IMR-90 (cell line): ENCODE measurements at regions not wholly inside any gene's neighbourhood (a gene's known extent, or its start where the extent isn't known, plus 50 kb on each side); places are given as distances from the start of the nearest gene placed in this dataset.

Experiments used
- ATAC-seq: fragments of 200-7000 bp; cut with Tn5 transposase; 2 replicates; pipeline ENCODE4 v1.9.1; 2020; ENCODE audit warnings: low read depth, mild to moderate bottlenecking, moderate library complexity
- BruUV-seq: library from RNA; stranded (reverse); fragments of 400-500 nt; replicated peaks from 2 replicates; lab custom pipeline; 2021; lab: Mats Ljungman, UMichigan
- CTCF ChIA-PET: fragments of 300-600 bp; formaldehyde crosslinking; extraction: SDS; loops from one replicate; lab custom pipeline; 2021; ENCODE audit warnings: antibody characterized with exemption; lab: Yijun Ruan, JAX
- POLR2A ChIA-PET: fragments of 300-600 bp; sonication (Branson Sonifier 250); formaldehyde crosslinking; loops from one replicate; lab custom pipeline; 2022; ENCODE audit warnings: antibody characterized with exemption; ENCODE audit not compliant: unreplicated experiment; lab: Charles Lee
- DNase-seq: peaks from one replicate; pipeline ENCODE4 v3.0.0; 2013
- H2AFZ ChIP-seq: replicated peaks from 2 replicates; pipeline ENCODE3; 2013; ENCODE audit warnings: low read length, mild to moderate bottlenecking; ENCODE audit not compliant: poor library complexity
- H2AK5ac ChIP-seq: 2 replicates; pipeline ENCODE4 v1.6.1; 2013; ENCODE audit warnings: low read depth, low read length, inconsistent platforms
- H2AK9ac ChIP-seq: replicated peaks from 2 replicates; pipeline ENCODE3; 2013; ENCODE audit warnings: mild to moderate bottlenecking, low read depth, low read length, moderate library complexity; ENCODE audit not compliant: poor library complexity
- H2BK120ac ChIP-seq: 2 replicates; pipeline ENCODE4 v1.6.1; 2013; ENCODE audit warnings: low read depth, low read length, inconsistent platforms
- H2BK15ac ChIP-seq: 3 replicates; pipeline ENCODE4 v1.6.1; 2013; ENCODE audit warnings: low read depth, low read length, inconsistent platforms
- H2BK20ac ChIP-seq: 2 replicates; pipeline ENCODE4 v1.6.1; 2013; ENCODE audit warnings: low read depth, mild to moderate bottlenecking, inconsistent platforms, low read length, moderate library complexity
- H2BK5ac ChIP-seq: 2 replicates; pipeline ENCODE4 v1.6.1; 2013; ENCODE audit warnings: mild to moderate bottlenecking, low read depth, low read length, inconsistent platforms; ENCODE audit not compliant: poor library complexity, severe bottlenecking
- H3K14ac ChIP-seq: replicated peaks from 2 replicates; pipeline ENCODE4 v1.6.1; 2013; ENCODE audit warnings: low read depth, low read length, inconsistent platforms
- H3K18ac ChIP-seq: 2 replicates; pipeline ENCODE4 v1.6.1; 2013; ENCODE audit warnings: low read depth, low read length, control low read depth
- H3K23ac ChIP-seq: 2 replicates; pipeline ENCODE4 v1.6.1; 2013; ENCODE audit warnings: low read depth, low read length, inconsistent platforms
- H3K27ac ChIP-seq: 2 replicates; pipeline ENCODE4 v1.5.1; 2013; ENCODE audit warnings: mild to moderate bottlenecking, control low read depth, low read length; ENCODE audit not compliant: insufficient read depth
- H3K27me3 ChIP-seq: 2 replicates; pipeline ENCODE4 v1.6.1; 2013; ENCODE audit warnings: low read length; ENCODE audit not compliant: control insufficient read depth, insufficient read depth
- H3K36me3 ChIP-seq: 2 replicates; pipeline ENCODE4 v1.6.1; 2013; ENCODE audit warnings: low read length, mixed read lengths; ENCODE audit not compliant: control insufficient read depth, insufficient read depth
- H3K4ac ChIP-seq: 2 replicates; pipeline ENCODE4 v1.6.1; 2013; ENCODE audit warnings: low read depth, low read length, inconsistent platforms
- H3K4me1 ChIP-seq: 2 replicates; pipeline ENCODE4 v1.6.1; 2013; ENCODE audit warnings: low read length, mixed read lengths; ENCODE audit not compliant: control insufficient read depth, insufficient read depth
- H3K4me2 ChIP-seq: 2 replicates; pipeline ENCODE4 v1.6.1; 2013; ENCODE audit warnings: low read depth, mild to moderate bottlenecking, control low read depth, low read length, moderate library complexity
- H3K4me3 ChIP-seq: 2 replicates; pipeline ENCODE4 v1.5.1; 2013; ENCODE audit warnings: low read depth, mild to moderate bottlenecking, control low read depth, low read length, moderate library complexity; ENCODE audit not compliant: insufficient read depth
- H3K56ac ChIP-seq: 2 replicates; pipeline ENCODE4 v1.6.1; 2013; ENCODE audit warnings: low read length, inconsistent platforms; ENCODE audit not compliant: insufficient read depth; ENCODE audit errors: extremely low read depth
- H3K79me1 ChIP-seq, 2 experiments: 2 replicates each; pipeline ENCODE4 v1.6.1; 2013; ENCODE audit warnings: low read length in 2 of 2, inconsistent platforms in 1 of 2, low read depth in 1 of 2
- H3K9ac ChIP-seq: 2 replicates; pipeline ENCODE4 v1.6.1; 2013; ENCODE audit warnings: low read depth, low read length, control low read depth
- H3K9me1 ChIP-seq: 2 replicates; pipeline ENCODE4 v1.6.1; 2013; ENCODE audit warnings: low read length, inconsistent platforms; ENCODE audit not compliant: insufficient read depth
- H3K9me3 ChIP-seq: 2 replicates; pipeline ENCODE4 v1.6.1; 2013; ENCODE audit warnings: low read length; ENCODE audit not compliant: control insufficient read depth, insufficient read depth
- H4K20me1 ChIP-seq: 2 replicates; pipeline ENCODE4 v1.6.1; 2013; ENCODE audit warnings: low read length, inconsistent platforms; ENCODE audit not compliant: insufficient read depth
- H4K5ac ChIP-seq: 2 replicates; pipeline ENCODE4 v1.6.1; 2013; ENCODE audit warnings: mild to moderate bottlenecking, low read depth, low read length, control low read depth
- H4K8ac ChIP-seq, 2 experiments: 2 replicates each; pipeline ENCODE4 v1.6.1; 2013; ENCODE audit warnings: low read depth in 2 of 2, low read length in 2 of 2, control low read depth in 1 of 2, inconsistent platforms in 1 of 2
- H4K91ac ChIP-seq: 2 replicates; pipeline ENCODE4 v1.6.1; 2013; ENCODE audit warnings: low read depth, low read length, inconsistent platforms; ENCODE audit not compliant: insufficient read depth
- CTCF ChIP-seq: conservative IDR thresholded peaks from 2 replicates; pipeline ENCODE4 v1.5.1; 2012; ENCODE audit warnings: mild to moderate bottlenecking, low read depth, low read length, improper control_type of control experiment
- ELK1 ChIP-seq: fragments of 150-350 bp; IDR thresholded peaks from 2 replicates; pipeline ENCODE4 v1.6.1; 2016; ENCODE audit warnings: low read depth, mild to moderate bottlenecking, low read length, moderate library complexity, borderline replicate concordance
- RAD21 ChIP-seq: IDR thresholded peaks from 2 replicates; pipeline ENCODE4 v1.6.1; 2012; ENCODE audit warnings: low read length, improper control_type of control experiment
- SMC3 ChIP-seq: fragments of 150-350 bp; IDR thresholded peaks from 2 replicates; pipeline ENCODE4 v1.6.1; 2016; ENCODE audit warnings: low read depth, mild to moderate bottlenecking, antibody characterized with exemption, low read length, moderate library complexity
- WGBS, 2 experiments: methylation state at CpG; one replicate each; pipeline versions ENCODE4 v1.1.5 to v1.1.7; 2013; ENCODE audit warnings: missing lambda C conversion rate in 2 of 2; ENCODE audit not compliant: insufficient read length in 1 of 2; ENCODE audit errors: extremely low coverage in 2 of 2; 5-methylcytosine and 5-hydroxymethylcytosine counted together
- dilution Hi-C: fragments of 300-500 bp; cut with HindIII; formaldehyde crosslinking; loops from one replicate; pipeline ENCODE4 v1.14.3; 2018; ENCODE audit warnings: low sequenced_read_pairs; ENCODE audit not compliant: unreplicated experiment
- in situ Hi-C: fragments of 300-500 bp; cut with MboI; formaldehyde crosslinking; loops from 3 replicates; pipeline ENCODE4 v1.14.3; 2019; ENCODE audit warnings: low sequenced_read_pairs, inconsistent platforms, mixed read lengths
- intact Hi-C: fragments of 100-400 bp; cut with micrococcal nuclease; formaldehyde crosslinking; loops from 2 replicates; pipeline ENCODE4 v1.10.0; 2022

GRCh38 chr22:22955866-22956535 lies 68.4 kb downstream of the IGLL5 start:
- no peak overlapping the region for H2BK120ac ChIP-seq
- no peak overlapping the region for H2AFZ ChIP-seq
- peak; percentile 61 for DNase-seq
- H3K4me1 ChIP-seq: no peaks in the 10 kb centered on the region
- no peak overlapping the region for H4K5ac ChIP-seq
- peaks cover 10% of the 10 kb centered on the region for H3K27me3 ChIP-seq
- H3K4me2 ChIP-seq: no peak overlapping the region
- H3K14ac ChIP-seq: no peak overlapping the region
- in situ Hi-C loops (loop anchor here (25.0 kb wide), 1 partner anchor 331 kb away; no protein-coding TSS in a partner anchor), intact Hi-C loops (loop anchor here (1.0 to 10.0 kb wide), 6 partner anchors 108 to 492 kb away; no protein-coding TSS in a partner anchor), dilution Hi-C loops (no loop called here)
- no peaks in the 10 kb centered on the region for H3K36me3 ChIP-seq
- no peak overlapping the region for H4K8ac ChIP-seq
- H2BK15ac ChIP-seq: no peak overlapping the region
- H3K9me1 ChIP-seq: no peaks in the 10 kb centered on the region
- 0% methylated on average over 1 of the region's 8 CpGs; no CpG with 5 or more reads in 1 of the 2 experiments for WGBS, 2 experiments
- peak; percentile 95 for ATAC-seq
- H4K20me1 ChIP-seq: no peaks in the 10 kb centered on the region
- no peak overlapping the region for H2AK5ac ChIP-seq
- H3K9me3 ChIP-seq: no peaks in the 10 kb centered on the region
- H3K23ac ChIP-seq: no peak overlapping the region
- no peak overlapping the region for H4K91ac ChIP-seq
- H3K27ac ChIP-seq: no peak overlapping the region
- H3K9ac ChIP-seq: no peak overlapping the region
- ChIA-PET CTCF (interaction anchor here (0.6 to 2.2 kb wide), 5 partner anchors 164 to 574 kb away, joined by 3 to 9 read pairs (median 3); no protein-coding TSS in a partner anchor), POLR2A (no interaction called here)
- no peak overlapping the region for H2AK9ac ChIP-seq
- no TSS peak for BruUV-seq
- no peaks in the 10 kb centered on the region for H3K79me1 ChIP-seq
- H3K18ac ChIP-seq: no peak overlapping the region
- no peak overlapping the region for H2BK5ac ChIP-seq
- no peak overlapping the region for H3K56ac ChIP-seq
- H3K4ac ChIP-seq: no peak overlapping the region
- TF ChIP-seq ELK1 (no peak), RAD21 (peak; percentile 86), SMC3 (peak; percentile 78), CTCF (peak; percentile 87)
- H2BK20ac ChIP-seq: no peak overlapping the region
- no peak overlapping the region for H3K4me3 ChIP-seq
